ENCODE measurements at regions not wholly inside any gene's neighbourhood (a gene's known extent, or its start where the extent isn't known, plus 50 kb on each side); places are given as distances from the start of the nearest gene placed in this dataset.

- DNase-seq, result no peak
Measured at GRCh38 chr2:59066787-59067399, 825.8 kb upstream of the FANCL start.

- DNase-seq, result peak; percentile 94
Measured at GRCh38 chr2:59047373-59047995, 806.4 kb upstream of the FANCL start.

DNA sequence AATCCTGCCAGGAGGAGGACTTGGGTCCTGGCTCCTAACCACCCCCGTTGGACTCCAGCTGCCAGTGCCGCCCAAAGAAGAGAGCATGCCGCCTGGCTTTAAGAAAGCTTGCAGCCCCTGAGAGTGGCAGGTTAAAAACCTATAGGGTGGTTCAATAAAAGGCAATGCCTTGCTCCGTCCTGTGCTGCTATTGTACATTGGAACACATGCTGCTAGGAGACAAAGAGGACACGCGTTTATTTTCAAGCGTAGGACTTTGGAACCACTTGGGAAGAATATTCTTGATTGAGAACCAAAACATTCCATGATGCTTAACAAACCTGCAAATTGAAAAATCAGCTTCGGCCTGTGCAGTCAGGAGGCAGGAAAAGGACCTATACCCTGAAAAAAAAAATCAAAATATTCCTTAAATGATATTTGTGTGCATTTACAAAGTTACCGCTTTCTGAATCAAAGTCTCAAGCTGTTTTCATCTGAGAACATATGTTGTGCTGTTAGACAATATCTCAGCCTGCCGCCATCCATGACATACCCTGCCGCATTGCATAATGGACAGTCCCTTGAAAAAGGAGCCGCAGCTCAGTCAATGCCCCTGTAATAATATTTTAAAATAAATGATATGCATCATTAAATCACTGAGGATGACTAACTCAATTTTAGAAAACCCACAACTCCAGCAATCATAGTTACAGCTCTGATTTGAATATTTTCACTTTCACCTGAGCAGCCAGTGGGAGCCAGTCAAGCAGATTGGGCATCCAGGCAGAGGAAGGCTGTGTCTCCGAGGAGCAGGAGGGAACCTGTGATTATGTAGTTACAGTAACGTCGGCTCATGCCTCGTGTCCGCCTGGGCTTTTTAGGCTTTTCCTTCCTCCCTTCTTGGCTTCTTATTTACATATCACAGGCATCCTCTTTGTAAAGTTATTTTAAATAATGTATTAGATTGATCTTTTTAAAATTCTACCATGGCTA lies 805.6 kb upstream of the FANCL start:
- DNase-seq, result no peak

DNA sequence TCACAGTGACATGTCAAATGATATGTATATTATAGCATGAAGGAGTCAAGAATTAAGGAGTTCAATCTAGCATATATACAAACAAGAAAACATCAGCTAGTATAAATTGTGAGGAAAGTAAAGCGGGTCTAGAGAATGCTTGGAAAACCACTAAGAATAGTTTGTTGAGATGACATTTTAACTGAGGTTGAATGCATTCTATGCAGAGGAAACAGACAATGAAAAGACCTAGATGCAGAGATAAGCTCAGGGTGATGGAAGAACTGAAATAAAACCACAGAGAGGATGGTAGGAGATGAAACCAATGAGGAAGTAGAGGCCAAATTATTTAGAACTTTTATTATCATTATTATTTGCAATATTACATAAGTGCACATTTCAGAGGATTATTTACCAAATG lies 803.6 kb upstream of the FANCL start:
- no peak for DNase-seq

DNA sequence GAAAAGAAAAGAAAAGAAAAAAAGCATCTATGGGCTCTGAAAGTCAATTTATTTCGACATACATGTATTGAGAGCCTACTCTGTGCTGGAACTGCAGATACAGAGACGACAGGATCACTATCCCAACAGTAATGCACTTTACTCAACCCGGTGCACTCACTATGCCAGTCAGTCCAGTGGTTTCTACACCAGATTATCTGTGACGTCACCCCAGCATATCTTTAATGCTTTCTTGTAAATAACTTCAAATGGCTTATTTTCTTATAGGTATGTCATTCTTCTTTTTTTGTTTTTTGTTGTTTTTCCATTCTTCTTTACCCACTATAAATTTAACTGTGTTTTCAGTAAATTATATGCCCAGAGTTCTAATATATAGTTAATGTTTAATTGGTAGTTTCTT lies 800.0 kb upstream of the FANCL start:
- DNase-seq, result no peak

GRCh38 chr2:59034837-59035236 lies 793.7 kb upstream of the FANCL start:
- DNase-seq, result no peak

DNA sequence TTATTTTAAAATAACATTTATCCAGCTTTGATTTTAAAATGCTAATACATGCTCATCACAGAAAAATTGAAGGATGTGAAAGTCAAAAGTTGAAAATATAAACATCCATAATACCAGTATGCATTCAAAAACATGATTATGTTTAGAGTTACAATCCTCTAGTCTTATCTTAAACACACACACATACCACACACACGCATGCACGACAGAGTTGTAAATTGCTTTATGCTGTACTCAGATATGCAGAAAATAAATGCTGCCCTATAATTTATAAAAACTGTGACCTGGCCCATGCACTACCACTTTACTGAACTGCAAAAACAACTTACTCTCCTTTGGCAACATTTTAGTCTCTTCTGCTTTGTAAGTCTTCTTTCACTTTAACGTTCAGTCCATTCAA lies 793.0 kb upstream of the FANCL start:
- DNase-seq, result no peak

GRCh38 chr2:59033661-59034060 lies 792.5 kb upstream of the FANCL start:
- DNase-seq, result no peak

DNA sequence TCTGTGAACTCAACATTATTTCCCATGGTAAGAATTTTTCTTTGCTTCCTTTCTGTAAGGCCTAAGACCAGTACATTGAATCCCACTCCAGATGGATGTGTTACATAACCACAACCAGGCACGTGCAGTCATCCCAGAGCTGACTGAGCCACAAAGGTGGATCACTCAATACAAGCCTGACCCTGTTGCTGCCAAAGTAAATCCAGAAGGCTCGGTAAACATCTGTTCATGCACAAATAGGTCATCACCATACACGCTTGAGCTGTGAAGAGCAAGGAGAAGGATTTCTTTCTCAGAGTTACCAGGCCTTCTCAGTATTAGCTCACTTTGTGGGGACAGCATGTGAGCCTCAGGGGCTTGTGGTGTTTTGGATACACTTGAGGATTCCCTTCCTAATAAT lies 791.4 kb upstream of the FANCL start:
- peak; percentile 2 for DNase-seq

DNA sequence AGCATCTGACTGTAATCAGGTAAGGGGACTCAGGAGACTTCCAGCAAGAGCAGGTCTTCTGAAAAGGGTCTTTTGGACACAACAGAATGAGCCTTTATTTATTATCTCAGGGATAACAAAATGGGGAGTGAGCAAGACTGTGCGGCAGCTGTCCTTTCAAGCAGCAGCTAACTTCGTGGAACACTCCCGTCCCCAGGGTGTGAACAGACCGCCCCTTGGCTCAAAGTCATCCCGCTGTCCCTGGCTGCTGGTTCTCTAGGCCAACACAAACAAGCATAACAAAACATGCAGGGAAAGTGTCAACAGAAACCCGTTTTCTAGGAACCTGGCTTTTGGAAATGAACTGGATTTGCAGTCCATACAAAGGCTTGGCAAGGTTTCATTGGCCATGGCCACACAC lies 787.9 kb upstream of the FANCL start:
- peak; percentile 8 for DNase-seq

DNA sequence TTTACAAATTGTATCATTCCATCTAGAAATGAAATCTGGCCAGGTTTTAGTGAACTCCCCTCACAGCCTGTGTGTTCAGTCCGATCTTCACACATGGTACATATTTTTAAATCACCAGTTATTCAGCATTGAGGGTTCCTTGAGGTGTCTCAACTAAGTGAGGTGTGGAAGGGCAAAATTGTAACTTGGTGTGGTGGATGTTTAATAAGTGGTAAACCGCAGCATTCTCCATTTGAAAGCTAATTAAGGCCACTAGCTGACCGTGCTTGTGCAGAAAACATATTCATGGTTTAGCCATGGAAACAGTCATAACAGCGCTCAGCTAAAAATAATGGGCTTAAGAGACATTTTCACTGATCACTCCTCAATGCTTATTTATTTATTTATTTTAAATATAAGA lies 786.2 kb upstream of the FANCL start:
- DNase-seq, result no peak

DNA sequence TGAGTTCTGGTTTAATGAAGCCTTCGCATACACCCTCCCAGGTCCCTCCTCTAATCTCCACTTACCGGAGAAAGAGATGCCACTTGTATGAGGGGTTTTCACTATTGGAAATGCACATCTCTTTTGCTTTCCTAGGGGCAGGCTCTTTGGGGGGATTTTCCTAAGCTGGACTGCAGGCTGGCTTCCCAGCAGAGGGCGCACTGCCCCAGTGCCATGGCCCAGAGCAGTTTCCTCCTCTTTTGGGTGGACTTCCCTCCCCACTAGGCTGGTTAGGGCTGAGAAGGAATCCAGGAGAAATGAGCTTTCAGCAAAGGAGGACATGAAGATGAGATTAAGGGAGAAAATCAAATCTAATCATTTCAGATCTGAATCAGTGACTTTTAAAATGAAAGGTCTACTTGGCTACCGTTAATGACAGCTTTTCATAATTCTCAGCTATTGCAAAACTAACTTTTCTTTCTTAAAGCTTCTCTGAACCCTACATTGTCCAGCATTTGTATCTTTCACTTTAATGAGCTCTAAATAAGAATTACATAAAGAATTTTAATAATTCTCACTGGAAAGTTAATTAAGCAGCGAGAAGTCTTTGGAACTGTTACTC lies 784.1 kb upstream of the FANCL start:
- DNase-seq, result peak; percentile 28

DNA sequence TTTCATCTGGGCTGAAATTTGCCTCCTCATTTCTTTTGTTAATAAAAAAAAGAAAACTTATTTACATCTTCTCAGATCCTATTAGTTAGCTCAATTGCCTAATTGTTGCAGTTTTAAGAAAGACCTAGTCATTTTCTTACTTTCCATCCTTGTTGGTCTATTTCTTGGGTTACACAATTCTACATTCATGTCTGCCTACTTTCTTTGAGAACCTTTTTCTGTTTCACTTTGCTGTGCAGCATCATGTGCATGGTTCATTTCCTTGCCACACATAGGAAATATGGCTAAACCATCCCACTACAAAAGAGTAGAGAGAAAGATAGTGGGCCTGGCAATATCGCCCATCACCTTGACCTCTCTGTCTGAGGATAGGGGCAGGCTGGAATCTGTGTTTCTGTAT lies 780.7 kb upstream of the FANCL start:
- DNase-seq, result no peak

GRCh38 chr2:59019566-59020159 lies 778.5 kb upstream of the FANCL start:
- no peak for DNase-seq

GRCh38 chr2:59018737-59019136 lies 777.6 kb upstream of the FANCL start:
- DNase-seq, result no peak

DNA sequence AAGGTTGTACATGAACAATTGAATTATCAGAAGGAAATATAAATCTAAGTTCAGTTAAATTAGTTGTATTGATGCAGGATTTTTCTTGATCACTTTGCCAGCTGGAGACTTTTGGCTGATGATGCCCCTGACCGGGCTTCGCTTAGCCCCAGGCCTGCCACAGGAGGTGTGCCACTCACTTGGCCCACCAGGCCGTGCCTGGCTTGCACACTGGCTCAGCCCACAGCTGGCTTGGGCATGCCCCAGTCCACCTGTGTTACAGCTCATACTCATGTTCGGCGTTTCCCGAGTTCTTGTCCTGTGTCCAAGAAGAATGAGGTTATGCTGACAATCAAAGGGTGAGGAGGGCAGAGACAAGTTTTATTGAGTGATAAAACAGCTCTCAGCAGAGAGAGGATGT lies 773.9 kb upstream of the FANCL start:
- DNase-seq, result no peak

DNA sequence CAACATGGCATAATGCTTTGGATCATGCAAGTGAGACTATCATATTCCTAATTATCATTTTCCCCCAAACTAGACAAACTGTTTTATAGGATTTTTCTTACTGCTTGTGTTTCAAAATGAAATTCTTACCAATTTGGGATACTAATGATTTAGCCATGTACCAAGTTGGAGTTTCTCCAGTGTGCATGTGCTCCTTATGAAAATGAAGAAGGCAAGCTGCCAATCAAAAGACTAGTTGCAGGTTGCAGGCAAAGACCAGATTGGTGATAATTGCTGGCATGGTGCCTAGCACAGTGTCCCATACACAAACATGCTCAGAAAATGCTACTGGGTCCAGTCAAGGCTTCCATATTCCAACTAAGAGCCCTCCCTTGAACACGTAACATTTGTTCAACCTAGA lies 771.8 kb upstream of the FANCL start:
- DNase-seq, result no peak

- no peak for DNase-seq
Measured at GRCh38 chr2:59012234-59012633, 771.1 kb upstream of the FANCL start.

DNA sequence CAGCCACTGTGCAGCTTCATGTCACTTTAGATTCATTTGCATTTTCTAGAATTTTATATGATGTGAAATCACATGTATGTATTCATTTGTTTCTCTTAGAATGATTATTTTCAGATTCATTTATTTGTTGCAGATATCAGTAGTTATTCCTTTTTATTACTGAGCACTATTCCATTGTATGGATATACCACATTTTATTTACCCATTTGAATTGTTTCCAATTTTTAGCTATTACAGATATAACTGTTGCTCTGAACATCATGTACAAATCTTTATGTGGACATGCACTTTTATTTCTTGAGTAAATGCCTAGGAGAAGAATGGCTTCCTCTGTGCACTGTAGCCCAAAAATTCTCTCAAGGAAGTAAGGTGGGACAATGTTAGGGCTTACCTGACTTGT lies 767.8 kb upstream of the FANCL start:
- no peak for DNase-seq

- DNase-seq, result no peak
Measured at GRCh38 chr2:59005836-59006615, 764.9 kb upstream of the FANCL start.

DNA sequence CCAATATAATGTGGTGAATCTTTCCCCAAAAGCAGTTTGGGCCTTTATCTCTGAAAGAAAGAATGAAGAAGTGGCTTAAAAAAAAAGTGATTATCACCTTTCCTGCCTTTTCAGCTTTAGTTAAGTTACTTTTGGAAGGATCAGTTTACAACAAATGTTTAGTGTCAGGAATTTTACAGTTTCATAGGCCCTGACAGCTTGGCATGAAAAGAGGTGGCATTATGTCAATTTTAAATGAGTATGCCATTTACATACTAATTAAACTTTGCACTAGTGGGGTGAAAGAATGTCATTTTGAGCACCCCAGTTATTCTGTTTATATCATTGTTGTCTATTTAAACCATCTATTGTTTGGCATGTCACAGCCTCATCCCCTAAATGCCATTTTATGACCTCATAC lies 763.5 kb upstream of the FANCL start:
- no peak for DNase-seq

DNA sequence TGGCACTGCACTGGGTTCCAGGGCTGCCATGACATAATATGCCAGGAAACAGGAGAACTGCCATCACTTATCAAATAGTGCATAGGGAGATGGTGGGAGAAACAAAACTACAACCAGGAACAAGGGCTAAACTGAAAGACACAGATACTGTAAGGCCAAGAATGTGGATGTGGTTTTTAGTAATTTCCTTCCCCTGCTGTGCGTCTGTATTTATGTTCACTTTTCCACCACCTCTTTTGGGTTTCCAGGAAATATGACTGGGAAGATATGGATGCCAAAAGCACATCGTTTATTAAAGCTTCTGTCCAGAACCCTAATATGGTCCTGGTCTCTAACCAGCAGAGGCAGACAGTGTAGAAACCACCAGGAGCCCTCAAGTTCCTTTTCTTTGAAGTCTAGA lies 759.7 kb upstream of the FANCL start:
- no peak for DNase-seq

Data from skin of body (tissue), 1 donor.